ENCODE measurements at regions not wholly inside any gene's neighbourhood (a gene's known extent, or its start where the extent isn't known, plus 50 kb on each side); places are given as distances from the start of the nearest gene placed in this dataset.

DNA sequence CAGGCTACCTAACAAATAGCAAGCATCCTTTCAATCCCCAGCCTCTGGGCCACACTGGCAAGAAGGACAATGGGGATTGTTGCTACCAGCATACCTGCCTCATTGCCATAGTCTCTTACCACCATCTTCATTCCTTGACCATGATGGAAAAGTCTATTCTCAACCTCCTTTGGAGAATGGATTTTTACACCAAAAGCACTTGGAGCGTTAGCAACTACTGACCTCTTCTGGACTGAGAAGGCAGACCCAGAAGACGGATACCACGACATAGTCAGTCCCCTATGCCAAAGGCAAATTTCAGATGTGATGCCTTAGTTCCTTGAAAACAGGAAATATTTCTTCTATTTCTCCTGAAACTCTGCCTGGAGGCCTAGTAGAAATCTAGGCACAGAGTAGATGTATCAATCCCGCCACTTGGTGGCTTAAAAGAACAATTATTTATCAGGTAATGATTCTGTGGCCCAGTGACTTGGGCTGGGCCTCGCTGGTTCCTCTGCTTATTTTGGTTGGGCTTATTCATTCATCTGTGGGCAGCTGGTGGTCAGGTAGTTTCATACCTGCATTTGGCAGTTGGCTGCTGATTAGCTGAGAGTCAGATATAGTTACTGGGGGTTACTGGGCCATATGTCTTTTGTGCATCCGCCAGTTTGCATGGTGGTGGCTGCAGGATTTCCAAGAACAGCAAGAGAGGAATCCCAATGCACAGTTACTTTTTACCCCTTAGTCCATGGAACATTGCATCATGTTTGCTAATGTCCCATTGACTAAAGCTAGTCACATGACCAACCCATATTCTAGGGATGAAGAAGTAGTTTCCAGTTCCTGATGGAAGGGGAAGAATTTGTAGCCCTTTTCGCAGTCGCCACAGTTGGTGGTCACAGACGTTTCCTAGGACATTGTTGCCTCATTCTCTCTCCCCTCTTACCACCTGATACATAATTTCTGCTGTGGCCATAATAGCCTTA is 75.2 kb downstream of the DHCR7 start:
- intact Hi-C loops (cut with DNase I; ENCODE audit: low total_unique reads) = no loop called here
- DNase-seq = no peak

DNA sequence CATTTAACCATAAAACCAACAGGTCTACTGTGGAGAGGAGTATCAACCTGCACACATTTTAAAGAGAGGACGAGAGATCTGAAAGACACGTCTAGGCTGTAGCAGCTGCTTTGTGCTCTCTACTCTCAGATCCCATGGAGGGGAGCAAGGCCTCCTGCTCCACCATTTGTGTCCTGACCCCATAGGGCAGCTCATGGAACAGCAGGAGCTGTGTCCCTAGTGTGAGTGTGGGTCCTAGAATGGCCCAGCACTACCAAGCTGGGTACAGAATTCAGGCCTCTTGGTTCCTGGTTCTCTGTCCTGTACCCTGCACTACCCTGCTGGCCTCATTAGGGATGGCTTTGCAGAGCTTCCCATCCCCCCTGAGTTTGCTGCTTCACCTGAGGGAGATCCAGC is 76.5 kb downstream of the DHCR7 start:
- 96 to 100% methylated on average over 2 of the region's 2 CpGs for WGBS, 2 donors
- Histone ChIP-seq H3K36me3 (ENCODE audit: low read depth, missing control alignments) (no peaks in the 10 kb centered on the region), H3K27ac (no peak overlapping the region), H3K4me1 (no peaks in the 10 kb centered on the region), H3K4me3 (no peak overlapping the region), H3K27me3 (no peaks in the 10 kb centered on the region), H3K9me3 (no peaks in the 10 kb centered on the region)
- intact Hi-C loops (cut with DNase I; ENCODE audit: low total_unique reads) = no loop called here
- TF ChIP-seq, protein P1, sequence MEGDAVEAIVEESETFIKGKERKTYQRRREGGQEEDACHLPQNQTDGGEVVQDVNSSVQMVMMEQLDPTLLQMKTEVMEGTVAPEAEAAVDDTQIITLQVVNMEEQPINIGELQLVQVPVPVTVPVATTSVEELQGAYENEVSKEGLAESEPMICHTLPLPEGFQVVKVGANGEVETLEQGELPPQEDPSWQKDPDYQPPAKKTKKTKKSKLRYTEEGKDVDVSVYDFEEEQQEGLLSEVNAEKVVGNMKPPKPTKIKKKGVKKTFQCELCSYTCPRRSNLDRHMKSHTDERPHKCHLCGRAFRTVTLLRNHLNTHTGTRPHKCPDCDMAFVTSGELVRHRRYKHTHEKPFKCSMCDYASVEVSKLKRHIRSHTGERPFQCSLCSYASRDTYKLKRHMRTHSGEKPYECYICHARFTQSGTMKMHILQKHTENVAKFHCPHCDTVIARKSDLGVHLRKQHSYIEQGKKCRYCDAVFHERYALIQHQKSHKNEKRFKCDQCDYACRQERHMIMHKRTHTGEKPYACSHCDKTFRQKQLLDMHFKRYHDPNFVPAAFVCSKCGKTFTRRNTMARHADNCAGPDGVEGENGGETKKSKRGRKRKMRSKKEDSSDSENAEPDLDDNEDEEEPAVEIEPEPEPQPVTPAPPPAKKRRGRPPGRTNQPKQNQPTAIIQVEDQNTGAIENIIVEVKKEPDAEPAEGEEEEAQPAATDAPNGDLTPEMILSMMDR (IDR thresholded peaks at IDR 0.05) = no peak
- no peak for TF ChIP-seq POLR2A (IDR thresholded peaks at IDR 0.05)
- no peak for DNase-seq

More for the DNA sequence above, 75.2 kb downstream of the DHCR7 start:
- Histone ChIP-seq H3K27me3 (no peaks in the 10 kb centered on the region), H3K9me3 (no peaks in the 10 kb centered on the region), H3K27ac (no peak overlapping the region), H3K36me3 (ENCODE audit: low read depth, missing control alignments) (no peaks in the 10 kb centered on the region), H3K4me3 (no peak overlapping the region), H3K4me1 (no peaks in the 10 kb centered on the region)
- TF ChIP-seq, protein P1 (IDR thresholded peaks at IDR 0.05) = peak; percentile 11 to 34 (median 19)
- TF ChIP-seq POLR2A (IDR thresholded peaks at IDR 0.05) = no peak
- WGBS, 2 donors = 75 to 78% methylated on average over 9 of the region's 9 CpGs

DNA sequence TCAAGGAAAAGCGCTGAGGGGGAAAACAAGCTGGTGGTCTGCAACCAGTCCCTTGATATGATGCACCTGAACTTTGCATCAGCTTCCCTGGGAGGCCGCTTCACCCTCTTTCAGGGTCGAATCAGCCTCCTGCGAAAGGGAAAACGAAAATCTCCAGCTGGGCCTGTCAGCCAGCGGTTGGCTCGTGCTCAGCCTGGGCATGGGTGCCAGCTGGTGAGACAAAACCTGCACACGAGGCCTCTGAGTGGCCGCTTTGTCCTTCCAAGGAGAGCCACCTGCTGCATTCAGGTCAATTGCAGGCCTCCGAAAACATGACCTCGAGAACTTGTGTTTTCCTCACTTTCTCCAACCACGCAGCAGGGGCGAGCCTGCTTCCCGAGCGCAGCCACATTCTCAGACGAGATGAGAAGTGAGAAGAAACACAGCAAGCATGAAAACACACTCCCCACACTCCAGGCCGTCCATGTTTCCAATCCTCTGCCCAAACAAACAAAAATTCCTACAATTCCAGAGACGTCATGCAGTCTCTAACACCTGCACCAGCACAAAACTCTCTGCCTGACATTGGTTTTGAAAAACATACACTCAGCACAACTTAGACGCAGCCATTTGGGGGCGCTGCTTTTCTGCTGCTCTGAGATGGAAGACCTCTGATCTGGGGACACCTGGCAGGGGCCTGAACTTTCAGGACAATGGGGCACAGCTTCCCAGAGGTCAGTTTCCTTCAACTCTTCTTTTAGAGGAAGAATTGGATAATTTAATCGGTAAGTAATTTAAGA is 77.1 kb downstream of the DHCR7 start:
- no peak overlapping the region for H3K27ac ChIP-seq
- DNase-seq = no peak
- no peaks in the 10 kb centered on the region for H3K27me3 ChIP-seq
- H3K9me3 ChIP-seq = no peaks in the 10 kb centered on the region
- WGBS, 2 donors = 82 to 84% methylated on average over 21 of the region's 21 CpGs
- TF ChIP-seq, protein P1 (IDR thresholded peaks at IDR 0.05) = no peak
- TF ChIP-seq POLR2A (IDR thresholded peaks at IDR 0.05) = no peak
- no peak overlapping the region for H3K4me3 ChIP-seq
- H3K4me1 ChIP-seq = no peaks in the 10 kb centered on the region
- no peaks in the 10 kb centered on the region for H3K36me3 ChIP-seq (ENCODE audit: low read depth, missing control alignments)
- intact Hi-C loops (cut with DNase I; ENCODE audit: low total_unique reads) = no loop called here

DNA sequence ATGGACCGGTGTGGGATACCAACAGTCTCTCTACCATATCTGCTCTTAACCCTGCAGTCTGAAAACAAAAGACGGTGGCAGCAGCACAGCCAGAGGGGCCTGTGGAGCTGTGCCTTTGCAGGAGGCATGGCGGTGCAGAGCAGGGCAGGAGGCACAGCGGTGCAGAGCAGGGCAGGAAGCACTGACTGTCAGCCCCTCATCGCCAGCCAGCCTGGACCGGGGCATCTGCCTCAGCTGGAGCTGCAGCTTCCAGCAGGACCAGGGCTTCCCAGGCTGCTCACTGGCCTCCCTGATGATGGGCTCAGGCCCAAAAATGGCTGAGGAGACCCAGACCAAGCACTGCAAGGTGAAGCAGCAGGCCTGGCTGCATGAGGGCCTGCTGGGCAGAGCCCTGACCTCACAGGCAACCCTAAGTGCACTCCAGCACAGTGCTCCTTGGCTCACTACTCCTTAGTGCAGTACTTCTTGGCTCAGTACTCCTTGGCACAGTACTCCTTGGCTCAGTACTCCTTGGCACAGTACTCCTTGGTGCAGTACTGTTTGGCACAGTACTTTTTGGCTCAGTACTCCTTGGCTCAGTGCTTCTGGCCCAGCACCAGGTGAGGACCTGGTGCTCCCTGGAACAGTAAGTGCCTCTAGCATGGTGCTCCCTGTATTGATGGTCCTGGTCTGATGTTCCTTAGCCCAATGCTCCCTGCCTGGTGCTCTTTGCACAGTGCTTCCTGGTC is 78.0 kb downstream of the DHCR7 start:
- Histone ChIP-seq H3K9me3 (no peaks in the 10 kb centered on the region), H3K4me1 (no peaks in the 10 kb centered on the region), H3K4me3 (no peak overlapping the region), H3K36me3 (ENCODE audit: low read depth, missing control alignments) (no peaks in the 10 kb centered on the region), H3K27ac (no peak overlapping the region), H3K27me3 (no peaks in the 10 kb centered on the region)
- no peak for DNase-seq
- intact Hi-C loops (cut with DNase I; ENCODE audit: low total_unique reads) = no loop called here
- TF ChIP-seq, protein P1 (IDR thresholded peaks at IDR 0.05) = no peak
- no peak for TF ChIP-seq POLR2A (IDR thresholded peaks at IDR 0.05)
- WGBS, 2 donors = 73 to 92% methylated on average over 4 to 6 of the region's 6 CpGs
